ENCODE measurements at regions not wholly inside any gene's neighbourhood (a gene's known extent, or its start where the extent isn't known, plus 50 kb on each side); places are given as distances from the start of the nearest gene placed in this dataset.

- TF ChIP-seq POLR2A (IDR thresholded peaks at IDR 0.05; ENCODE audit: low read length) (no peak), GATA1 (IDR thresholded peaks at IDR 0.05; ENCODE audit: low read depth, low read length) (no peak)
These were observed 61.2 kb upstream of the MAP10 start for GRCh38 chr1:232743999-232744398.

All from erythroblast (primary cell).